ENCODE measurements at regions not wholly inside any gene's neighbourhood (a gene's known extent, or its start where the extent isn't known, plus 50 kb on each side); places are given as distances from the start of the nearest gene placed in this dataset.

DNA sequence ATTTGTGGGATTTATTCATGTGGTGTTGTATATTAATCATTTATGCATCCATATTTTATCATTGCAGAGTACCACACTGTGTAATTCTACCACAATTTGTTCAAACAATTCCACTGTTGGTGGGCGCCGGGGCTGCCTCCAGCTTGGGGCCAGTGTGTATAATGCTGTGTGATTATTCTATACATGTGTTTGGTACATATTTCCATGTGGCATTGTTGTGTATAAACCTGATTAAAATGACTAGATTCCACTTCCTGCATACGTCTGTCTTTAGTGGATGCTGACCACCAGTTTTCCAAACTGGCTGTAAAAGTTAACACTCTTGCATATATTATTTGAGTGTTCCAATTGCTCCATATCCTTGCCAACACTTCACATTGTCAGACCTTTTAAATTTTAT is 1213.8 kb downstream of the TBC1D22A start:
- Histone ChIP-seq H3K9ac (ENCODE audit: low read length) (no peak overlapping the region), H3K4me2 (ENCODE audit: low read length) (no peak overlapping the region), H3K36me3 (ENCODE audit: control insufficient read depth in 1 of 2, insufficient read depth in 2 of 2, low read length in 2 of 2) (no peaks in the 10 kb centered on the region), H3K9me2 (ENCODE audit: insufficient read depth) (no peaks in the 10 kb centered on the region), H3K9me3 (ENCODE audit: control insufficient read depth in 1 of 2, insufficient read depth in 1 of 2, low read depth in 1 of 2, low read length in 2 of 2) (no peaks in the 10 kb centered on the region; a peak in 1 of 4 replicates), H3K27me3 (ENCODE audit: insufficient read depth, low read length) (no peaks in the 10 kb centered on the region; the same call in 1 of the 2 replicates), H3K4me1 (ENCODE audit: control insufficient read depth in 1 of 2, insufficient read depth in 2 of 2, low read length in 2 of 2) (no peaks in the 10 kb centered on the region), H4K20me1 (ENCODE audit: insufficient read depth) (no peaks in the 10 kb centered on the region), H3K79me2 (ENCODE audit: insufficient read depth, low read length) (no peaks in the 10 kb centered on the region), H3K4me3 (replicated peaks in 1 of 2; ENCODE audit: low read depth in 1 of 2, low read length in 2 of 2) (no peak overlapping the region), H2AFZ (ENCODE audit: low read depth, low read length, poor library complexity, severe bottlenecking) (no peak overlapping the region), H3K27ac (ENCODE audit: low read depth, low read length) (no peak overlapping the region)
- POLR2A ChIA-PET: no interaction called here
- intact Hi-C loops (cut with micrococcal nuclease): no loop called here
- no TSS peak for BruUV-seq (replicated peaks)
- CTCF ChIA-PET: no interaction called here
- ATAC-seq: no peak
- RAD21 ChIA-PET (ENCODE audit: low non-redundant PET in 1 of 2, low total read pairs in 2 of 2, uncharacterized antibody in 2 of 2, unreplicated experiment in 2 of 2): no interaction called here
- no peak for TF ChIP-seq CBX3 (IDR thresholded peaks at IDR 0.05; ENCODE audit: low read depth)
- TF ChIP-seq JUND (IDR thresholded peaks at IDR 0.05): no peak
- TF ChIP-seq POLR2A (IDR thresholded peaks at IDR 0.05; ENCODE audit: borderline replicate concordance, extremely low read depth, insufficient read depth, insufficient read length): no peak
- no peak for TF ChIP-seq ZFX (IDR thresholded peaks at IDR 0.05)
- no peak for TF ChIP-seq CEBPB (IDR thresholded peaks at IDR 0.05; ENCODE audit: low read depth)
- TF ChIP-seq SIN3A (IDR thresholded peaks at IDR 0.05; ENCODE audit: low read depth): no peak
- TF ChIP-seq ELF1 (IDR thresholded peaks at IDR 0.05; ENCODE audit: borderline replicate concordance, low read depth): no peak
- no peak for TF ChIP-seq EGR1 (IDR thresholded peaks at IDR 0.05; ENCODE audit: low read depth)
- TF ChIP-seq, protein P1, sequence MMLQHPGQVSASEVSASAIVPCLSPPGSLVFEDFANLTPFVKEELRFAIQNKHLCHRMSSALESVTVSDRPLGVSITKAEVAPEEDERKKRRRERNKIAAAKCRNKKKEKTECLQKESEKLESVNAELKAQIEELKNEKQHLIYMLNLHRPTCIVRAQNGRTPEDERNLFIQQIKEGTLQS (IDR thresholded peaks at IDR 0.05): no peak
- TF ChIP-seq SP1 (IDR thresholded peaks at IDR 0.05; ENCODE audit: low read depth): no peak
- TF ChIP-seq RAD21 (IDR thresholded peaks at IDR 0.05; ENCODE audit: low read depth): no peak
- DNase-seq (ENCODE audit: low read depth, low spot score): no peak

DNA sequence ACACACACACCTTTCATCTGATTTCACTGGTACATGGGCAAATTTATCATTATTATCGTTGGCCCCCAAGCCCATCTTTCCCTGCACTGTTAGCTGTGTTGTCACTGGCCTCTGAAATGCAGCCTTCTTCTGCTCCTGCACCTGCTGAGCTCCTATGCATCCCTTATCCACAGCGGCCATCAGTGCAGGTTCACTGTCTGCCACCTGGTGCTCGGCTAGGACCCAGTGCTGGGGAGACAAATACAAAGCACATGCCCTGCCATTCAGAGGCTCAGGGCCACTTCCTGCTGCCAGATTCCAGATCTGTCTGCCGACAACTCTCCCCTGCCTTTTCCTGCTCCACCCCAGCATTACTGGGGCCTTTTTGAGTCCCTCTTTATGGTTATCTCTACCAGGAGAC is 1205.4 kb downstream of the TBC1D22A start:
- Histone ChIP-seq H3K4me3 (replicated peaks in 1 of 2; ENCODE audit: low read depth in 1 of 2, low read length in 2 of 2) (no peak overlapping the region), H4K20me1 (ENCODE audit: insufficient read depth) (no peaks in the 10 kb centered on the region), H2AFZ (ENCODE audit: low read depth, low read length, poor library complexity, severe bottlenecking) (no peak overlapping the region), H3K27ac (ENCODE audit: low read depth, low read length) (no peak overlapping the region), H3K4me2 (ENCODE audit: low read length) (no peak overlapping the region), H3K36me3 (ENCODE audit: control insufficient read depth in 1 of 2, insufficient read depth in 2 of 2, low read length in 2 of 2) (no peaks in the 10 kb centered on the region), H3K79me2 (ENCODE audit: insufficient read depth, low read length) (no peaks in the 10 kb centered on the region), H3K4me1 (ENCODE audit: control insufficient read depth in 1 of 2, insufficient read depth in 2 of 2, low read length in 2 of 2) (no peaks in the 10 kb centered on the region), H3K27me3 (ENCODE audit: insufficient read depth, low read length) (no peaks in the 10 kb centered on the region; the same call in 1 of the 2 replicates), H3K9me2 (ENCODE audit: insufficient read depth) (no peaks in the 10 kb centered on the region), H3K9me3 (ENCODE audit: control insufficient read depth in 1 of 2, insufficient read depth in 1 of 2, low read depth in 1 of 2, low read length in 2 of 2) (no peaks in the 10 kb centered on the region; a peak in 1 of 4 replicates), H3K9ac (ENCODE audit: low read length) (no peak overlapping the region)
- DNase-seq (ENCODE audit: low read depth, low spot score): no peak
- no TSS peak for BruUV-seq (replicated peaks)
- no peak for ATAC-seq
- ChIA-PET CTCF (no interaction called here), POLR2A (no interaction called here), RAD21 (ENCODE audit: low non-redundant PET in 1 of 2, low total read pairs in 2 of 2, uncharacterized antibody in 2 of 2, unreplicated experiment in 2 of 2) (no interaction called here)
- intact Hi-C loops (cut with micrococcal nuclease): no loop called here
- TF ChIP-seq FOSL1 (IDR thresholded peaks at IDR 0.05; ENCODE audit: low read depth) (no peak), TCF7L2 (IDR thresholded peaks at IDR 0.05; ENCODE audit: borderline replicate concordance, extremely low read depth, insufficient read depth, insufficient read length) (no peak), ZNF274 (IDR thresholded peaks at IDR 0.05; ENCODE audit: low read depth, low read length) (no peak), POLR2A (IDR thresholded peaks at IDR 0.05; ENCODE audit: borderline replicate concordance, extremely low read depth, insufficient read depth, insufficient read length) (no peak), JUND (IDR thresholded peaks at IDR 0.05) (no peak), YY1 (IDR thresholded peaks at IDR 0.05; ENCODE audit: extremely low read depth, insufficient replicate concordance, low read depth, low read length) (no peak), EGR1 (IDR thresholded peaks at IDR 0.05; ENCODE audit: low read depth) (no peak), SRF (IDR thresholded peaks at IDR 0.05; ENCODE audit: low read depth) (no peak), CBX3 (IDR thresholded peaks at IDR 0.05; ENCODE audit: low read depth) (no peak)
- TF ChIP-seq, protein P2, sequence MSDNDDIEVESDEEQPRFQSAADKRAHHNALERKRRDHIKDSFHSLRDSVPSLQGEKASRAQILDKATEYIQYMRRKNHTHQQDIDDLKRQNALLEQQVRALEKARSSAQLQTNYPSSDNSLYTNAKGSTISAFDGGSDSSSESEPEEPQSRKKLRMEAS (IDR thresholded peaks at IDR 0.05): no peak
